ENCODE measurements at regions not wholly inside any gene's neighbourhood (a gene's known extent, or its start where the extent isn't known, plus 50 kb on each side); places are given as distances from the start of the nearest gene placed in this dataset.

GRCh38 chr4:141926406-141926805 is 290.0 kb downstream of the IL15 start:
- TF ChIP-seq ZNF564 (CRISPR knock-in tag; IDR thresholded peaks at IDR 0.05) (no peak), CBX5 (CRISPR knock-in tag; IDR thresholded peaks at IDR 0.05; ENCODE audit: borderline replicate concordance) (no peak), MEF2D (CRISPR knock-in tag; IDR thresholded peaks at IDR 0.05) (no peak), SNRNP70 (IDR thresholded peaks at IDR 0.05; ENCODE audit: low read depth, low read length) (no peak), DPF2 (CRISPR knock-in tag; IDR thresholded peaks at IDR 0.05; ENCODE audit: borderline replicate concordance, low read depth) (no peak), PAF1 (CRISPR knock-in tag; IDR thresholded peaks at IDR 0.05) (no peak), ZBTB1 (CRISPR knock-in tag; IDR thresholded peaks at IDR 0.05; ENCODE audit: borderline replicate concordance) (no peak), ZNF224 (CRISPR knock-in tag; IDR thresholded peaks at IDR 0.05) (no peak), ZSCAN29 (CRISPR knock-in tag; conservative IDR thresholded peaks at IDR 0.05) (no peak), PHF5A (CRISPR knock-in tag; IDR thresholded peaks at IDR 0.05; ENCODE audit: low read depth, unreplicated experiment) (no peak), TSC22D2 (CRISPR knock-in tag; IDR thresholded peaks at IDR 0.05; ENCODE audit: borderline replicate concordance) (no peak), PTBP1 (IDR thresholded peaks at IDR 0.05; ENCODE audit: low read depth, low read length, poor library complexity, severe bottlenecking) (no peak), ZFP82 (CRISPR knock-in tag; IDR thresholded peaks at IDR 0.05; ENCODE audit: borderline replicate concordance) (no peak), ZBTB4 (CRISPR knock-in tag; IDR thresholded peaks at IDR 0.05; ENCODE audit: borderline replicate concordance) (no peak), CHD2 (IDR thresholded peaks at IDR 0.05; ENCODE audit: low read depth, low read length) (no peak), ZNF430 (CRISPR knock-in tag; IDR thresholded peaks at IDR 0.05) (no peak), PHB2 (IDR thresholded peaks at IDR 0.05; ENCODE audit: partially characterized antibody) (no peak)
- intact Hi-C loops (cut with micrococcal nuclease; ENCODE audit: unreplicated experiment) (no loop called here), in situ Hi-C loops (cut with HindIII; ENCODE audit: extremely low pct_ligation_motif_present, low pct_unique_long_range_greater_than_20kb) (no loop called here)
- H4K20me1 ChIP-seq (ENCODE audit: insufficient read depth, low read length), result no peaks in the 10 kb centered on the region
- no TSS peak for BruUV-seq (replicated peaks)
- no peak overlapping the region for H3K4me2 ChIP-seq (ENCODE audit: low read depth, low read length)
- no peak for DNase-seq (ENCODE audit: low spot score)
- H3K4me3 ChIP-seq (replicated peaks in 1 of 3; ENCODE audit: insufficient read depth in 1 of 3, low read depth in 2 of 3, low read length in 3 of 3), result no peak overlapping the region
- H3K9ac ChIP-seq (ENCODE audit: insufficient read depth, low read depth, low read length), result no peak overlapping the region
- H3K79me2 ChIP-seq (ENCODE audit: insufficient read depth, low read length), result no peaks in the 10 kb centered on the region
- H3K36me3 ChIP-seq (replicated peaks in 1 of 2; ENCODE audit: control insufficient read depth in 1 of 2, insufficient read depth in 2 of 2, low read length in 2 of 2), result no peaks in the 10 kb centered on the region
- POLR2A ChIA-PET, result no interaction called here
- WGBS (ENCODE audit: low lambda C conversion rate), result 0% methylated on average over 1 of the region's 1 CpG
- H3K27me3 ChIP-seq (ENCODE audit: control insufficient read depth in 1 of 2, insufficient read depth in 2 of 2, low read length in 2 of 2), result no peaks in the 10 kb centered on the region
- no peaks in the 10 kb centered on the region for H3K4me1 ChIP-seq (ENCODE audit: insufficient read depth, low read length)
- CTCF ChIA-PET (ENCODE audit: low intra/inter-chr PET ratio, low total read pairs), result no interaction called here
- no peak for ATAC-seq
- FAIRE-seq, result no peak
- no peak overlapping the region for H3K27ac ChIP-seq (ENCODE audit: extremely low read length, insufficient read depth, low read length)
- H3K9me3 ChIP-seq (ENCODE audit: low read length), result 0 out of 2 replicates have a peak, but pooled peaks cover 3% of the 10 kb centered on the region
- H2AFZ ChIP-seq (ENCODE audit: low read length), result no peak overlapping the region
